Skin epidermis (tissue), 12 donors: ENCODE measurements at regions not wholly inside any gene's neighbourhood (a gene's known extent, or its start where the extent isn't known, plus 50 kb on each side); places are given as distances from the start of the nearest gene placed in this dataset.
"Not testable (repeated sequence)": the region's sequence is repeated elsewhere in the genome, so short reads cannot be mapped to it uniquely, and the experiment has no call there.

Source experiments
- H3K27ac ChIP-seq, 21 experiments: fragments of 200-600 bp; sonication (generic) in 11 of 21; one replicate each; pipeline ENCODE4 v1.5.0; 2020; ENCODE audit warnings: mild to moderate bottlenecking in 3 of 21, inconsistent platforms in 2 of 21, moderate library complexity in 2 of 21
- H3K4me3 ChIP-seq, 7 experiments: fragments of 200-600 bp; sonication (generic) in 2 of 7; one replicate each; pipeline ENCODE4 v1.5.0; 2020; ENCODE audit warnings: inconsistent platforms in 2 of 7, mild to moderate bottlenecking in 2 of 7, moderate library complexity in 1 of 7

- not testable (repeated sequence) for H3K4me3 ChIP-seq, H3K27ac ChIP-seq
These were observed 361.4 kb downstream of the ZBBX start for GRCh38 chr3:167018591-167019111.

GRCh38 chr3:167012691-167013090 lies 367.4 kb downstream of the ZBBX start:
- H3K27ac ChIP-seq = no peak overlapping the region
- no peak overlapping the region for H3K4me3 ChIP-seq

GRCh38 chr3:167008791-167009190 lies 371.3 kb downstream of the ZBBX start:
- Histone ChIP-seq H3K4me3 (no peak overlapping the region), H3K27ac (no peak overlapping the region)

- no peak overlapping the region for H3K27ac ChIP-seq
- H3K4me3 ChIP-seq = no peak overlapping the region
These were observed 378.7 kb downstream of the ZBBX start for GRCh38 chr3:167001374-167001773.

GRCh38 chr3:166993015-166993630 lies 387.0 kb downstream of the ZBBX start:
- H3K4me3 ChIP-seq = no peak overlapping the region

GRCh38 chr3:166986000-166986399 lies 394.1 kb downstream of the ZBBX start:
- Histone ChIP-seq H3K4me3 (no peak overlapping the region), H3K27ac (no peak overlapping the region)

More at GRCh38 chr3:166993015-166993630, 387.0 kb downstream of the ZBBX start:
- no peak overlapping the region for H3K27ac ChIP-seq

- not testable (repeated sequence) for H3K27ac ChIP-seq, H3K4me3 ChIP-seq
These were observed 404.3 kb downstream of the ZBBX start for GRCh38 chr3:166975796-166976195.

GRCh38 chr3:166967714-166968113 lies 412.4 kb downstream of the ZBBX start:
- H3K4me3 ChIP-seq, H3K27ac ChIP-seq: not testable (repeated sequence)

- H3K4me3 ChIP-seq = no peak overlapping the region
- no peak overlapping the region for H3K27ac ChIP-seq
These were observed 417.2 kb downstream of the ZBBX start for GRCh38 chr3:166962911-166963310.

- no peak overlapping the region for H3K27ac ChIP-seq
- no peak overlapping the region for H3K4me3 ChIP-seq
These were observed 423.0 kb downstream of the ZBBX start for GRCh38 chr3:166957121-166957520.

- H3K27ac ChIP-seq = no peak overlapping the region
- H3K4me3 ChIP-seq = no peak overlapping the region
These were observed 424.7 kb downstream of the ZBBX start for GRCh38 chr3:166955201-166955939.

GRCh38 chr3:166934879-166935278 lies 445.2 kb downstream of the ZBBX start:
- no peak overlapping the region for H3K4me3 ChIP-seq
- no peak overlapping the region for H3K27ac ChIP-seq

GRCh38 chr3:166917437-166917836 lies 462.7 kb downstream of the ZBBX start:
- H3K4me3 ChIP-seq = no peak overlapping the region
- no peak overlapping the region for H3K27ac ChIP-seq

- H3K27ac ChIP-seq = no peak overlapping the region
- no peak overlapping the region for H3K4me3 ChIP-seq
These were observed 477.7 kb downstream of the ZBBX start for GRCh38 chr3:166902374-166902773.

- Histone ChIP-seq H3K27ac (no peak overlapping the region), H3K4me3 (no peak overlapping the region)
These were observed 479.1 kb downstream of the ZBBX start for GRCh38 chr3:166900866-166901577.

- H3K27ac ChIP-seq = no peak overlapping the region
- H3K4me3 ChIP-seq = no peak overlapping the region
These were observed 482.3 kb downstream of the ZBBX start for GRCh38 chr3:166897811-166898210.

GRCh38 chr3:166889241-166889640 lies 490.9 kb downstream of the ZBBX start:
- no peak overlapping the region for H3K4me3 ChIP-seq
- H3K27ac ChIP-seq = no peak overlapping the region

- H3K27ac ChIP-seq = no peak overlapping the region
- H3K4me3 ChIP-seq = no peak overlapping the region
These were observed 500.4 kb downstream of the ZBBX start for GRCh38 chr3:166879661-166880060.

GRCh38 chr3:166877971-166878370 lies 502.1 kb downstream of the ZBBX start:
- no peak overlapping the region for H3K4me3 ChIP-seq
- no peak overlapping the region for H3K27ac ChIP-seq
